Trophoblast cell (in vitro differentiated cells and primary cell): ENCODE measurements at regions not wholly inside any gene's neighbourhood (a gene's known extent, or its start where the extent isn't known, plus 50 kb on each side); places are given as distances from the start of the nearest gene placed in this dataset.
"Not testable (repeated sequence)": the region's sequence is repeated elsewhere in the genome, so short reads cannot be mapped to it uniquely, and the experiment has no call there.

Experiments
- DNase-seq, 2 donors: peaks; one replicate each; pipeline ENCODE4 v3.0.0-alpha.2; 2016
- H2AFZ ChIP-seq: 2 replicates; pipeline ENCODE4 v1.6.1; 2013; ENCODE audit warnings: low read length, moderate library complexity, mild to moderate bottlenecking; ENCODE audit not compliant: insufficient read depth, poor library complexity
- H2AK5ac ChIP-seq: 2 replicates; pipeline ENCODE4 v1.6.1; 2013; ENCODE audit warnings: mild to moderate bottlenecking, low read length
- H2BK120ac ChIP-seq: 2 replicates; pipeline ENCODE4 v1.6.1; 2013; ENCODE audit warnings: low read length, mild to moderate bottlenecking, moderate library complexity; ENCODE audit not compliant: insufficient read depth, poor library complexity
- H2BK12ac ChIP-seq: 2 replicates; pipeline ENCODE4 v1.6.1; 2013; ENCODE audit warnings: mild to moderate bottlenecking, low read length, moderate library complexity
- H2BK5ac ChIP-seq: 2 replicates; pipeline ENCODE4 v1.6.1; 2013; ENCODE audit warnings: low read length, low read depth, moderate library complexity, mild to moderate bottlenecking; ENCODE audit not compliant: poor library complexity
- H3K14ac ChIP-seq: 2 replicates; pipeline ENCODE4 v1.6.1; 2013; ENCODE audit warnings: mild to moderate bottlenecking, low read length
- H3K18ac ChIP-seq: 2 replicates; pipeline ENCODE4 v1.6.1; 2013; ENCODE audit warnings: mild to moderate bottlenecking, low read length
- H3K23ac ChIP-seq: 2 replicates; pipeline ENCODE4 v1.6.1; 2013; ENCODE audit warnings: low read length
- H3K27ac ChIP-seq: 2 replicates; pipeline ENCODE4 v1.5.1; 2013; ENCODE audit warnings: low read depth, mild to moderate bottlenecking, inconsistent platforms, low read length, moderate library complexity
- H3K27me3 ChIP-seq: 2 replicates; pipeline ENCODE4 v1.6.1; 2013; ENCODE audit warnings: inconsistent platforms, mild to moderate bottlenecking, low read length, moderate library complexity; ENCODE audit not compliant: insufficient read depth
- H3K36me3 ChIP-seq, 2 experiments: 1 replicate in 1 of 2; 2 replicates in 1 of 2; pipeline ENCODE4 v1.6.1; 2013; ENCODE audit warnings: low read length in 2 of 2, mild to moderate bottlenecking in 2 of 2, moderate library complexity in 1 of 2; ENCODE audit not compliant: insufficient read depth in 2 of 2, control insufficient read depth in 1 of 2
- H3K4ac ChIP-seq: 2 replicates; pipeline ENCODE4 v1.6.1; 2013; ENCODE audit warnings: low read depth, mild to moderate bottlenecking, low read length, moderate library complexity
- H3K4me1 ChIP-seq, 2 experiments: 1 replicate in 1 of 2; 2 replicates in 1 of 2; pipeline ENCODE4 v1.6.1; 2013; ENCODE audit warnings: low read length in 2 of 2, mild to moderate bottlenecking in 2 of 2, moderate library complexity in 1 of 2; ENCODE audit not compliant: insufficient read depth in 2 of 2, control insufficient read depth in 1 of 2
- H3K4me2 ChIP-seq: 2 replicates; pipeline ENCODE4 v1.6.1; 2013; ENCODE audit warnings: inconsistent platforms, mild to moderate bottlenecking, low read length, moderate library complexity
- H3K4me3 ChIP-seq: 2 replicates; pipeline ENCODE4 v1.5.1; 2013; ENCODE audit warnings: mild to moderate bottlenecking, low read depth, low read length, inconsistent platforms
- H3K79me1 ChIP-seq: one replicate; pipeline ENCODE4 v1.6.1; 2013; ENCODE audit warnings: low read length
- H3K79me2 ChIP-seq: 2 replicates; pipeline ENCODE4 v1.6.1; 2013; ENCODE audit warnings: low read length, mild to moderate bottlenecking; ENCODE audit not compliant: control insufficient read depth, insufficient read depth, poor library complexity
- H3K9ac ChIP-seq: 2 replicates; pipeline ENCODE4 v1.6.1; 2013; ENCODE audit warnings: mild to moderate bottlenecking, low read length
- H3K9me3 ChIP-seq: 2 replicates; pipeline ENCODE4 v1.6.1; 2013; ENCODE audit warnings: low read depth, mild to moderate bottlenecking, control low read depth, inconsistent platforms, low read length; ENCODE audit not compliant: insufficient read depth
- H4K12ac ChIP-seq: 2 replicates; pipeline ENCODE4 v1.6.1; 2013; ENCODE audit warnings: low read depth, mild to moderate bottlenecking, low read length, moderate library complexity
- H4K8ac ChIP-seq: 2 replicates; pipeline ENCODE4 v1.6.1; 2013; ENCODE audit warnings: low read depth, mild to moderate bottlenecking, low read length, moderate library complexity
- H4K91ac ChIP-seq: one replicate; pipeline ENCODE4 v1.6.1; 2013; ENCODE audit warnings: low read depth, mild to moderate bottlenecking, low read length, moderate library complexity
- WGBS: extraction: QIAGEN DNeasy Blood & Tissue Kit; methylation state at CpG from one replicate; pipeline ENCODE4 v1.1.7; 2013; ENCODE audit warnings: missing lambda C conversion rate; ENCODE audit not compliant: insufficient read length, insufficient coverage; ENCODE audit errors: extremely low coverage; 5-methylcytosine and 5-hydroxymethylcytosine counted together

DNA sequence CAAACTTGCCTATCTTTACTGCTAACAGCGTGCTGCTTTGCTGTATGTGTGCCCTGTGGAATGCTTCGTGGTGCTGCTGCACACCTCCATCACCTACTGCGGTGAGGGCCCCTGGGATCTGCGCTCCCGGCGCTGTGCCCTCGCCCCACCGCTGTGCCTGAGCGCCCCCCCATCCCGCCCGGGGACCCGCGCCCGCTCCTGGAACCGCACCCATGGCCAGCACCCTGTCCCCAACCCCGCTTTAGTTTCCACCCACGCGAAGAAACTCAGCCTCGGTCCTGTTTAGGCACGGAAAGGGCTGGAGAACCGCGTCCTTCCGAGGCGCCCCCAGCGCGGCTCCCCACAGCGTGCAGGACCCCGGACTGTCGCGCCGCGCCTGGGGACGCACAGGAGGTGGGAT lies 373.4 kb downstream of the GOLGA6L6 start:
- H3K27me3 ChIP-seq, H3K4ac ChIP-seq, H2AFZ ChIP-seq, H3K18ac ChIP-seq, H3K36me3 ChIP-seq, H3K9ac ChIP-seq, H2BK12ac ChIP-seq, H3K23ac ChIP-seq, H2BK5ac ChIP-seq, H3K79me1 ChIP-seq, H2AK5ac ChIP-seq, H4K8ac ChIP-seq, H3K14ac ChIP-seq, H4K91ac ChIP-seq, DNase-seq, H4K12ac ChIP-seq, H3K4me2 ChIP-seq, H3K79me2 ChIP-seq, H3K9me3 ChIP-seq, H3K4me1 ChIP-seq, H3K4me3 ChIP-seq, H3K27ac ChIP-seq, H2BK120ac ChIP-seq: not testable (repeated sequence)
- no CpG with 5 or more reads among the region's 33 CpGs for WGBS

- not testable (repeated sequence) for DNase-seq, H4K12ac ChIP-seq, H3K79me1 ChIP-seq, H2AFZ ChIP-seq, H4K8ac ChIP-seq, H3K4me3 ChIP-seq, H4K91ac ChIP-seq, H3K4ac ChIP-seq, H3K36me3 ChIP-seq, H3K9me3 ChIP-seq, H2BK5ac ChIP-seq, H3K79me2 ChIP-seq, H3K4me2 ChIP-seq, H2BK120ac ChIP-seq, H3K9ac ChIP-seq, H3K4me1 ChIP-seq, H2AK5ac ChIP-seq, H2BK12ac ChIP-seq, H3K18ac ChIP-seq, H3K23ac ChIP-seq, H3K14ac ChIP-seq, H3K27me3 ChIP-seq, H3K27ac ChIP-seq
- WGBS = no CpG with 5 or more reads among the region's 9 CpGs
These were observed 388.1 kb downstream of the GOLGA6L6 start for GRCh38 chr15:20153528-20153927.

DNA sequence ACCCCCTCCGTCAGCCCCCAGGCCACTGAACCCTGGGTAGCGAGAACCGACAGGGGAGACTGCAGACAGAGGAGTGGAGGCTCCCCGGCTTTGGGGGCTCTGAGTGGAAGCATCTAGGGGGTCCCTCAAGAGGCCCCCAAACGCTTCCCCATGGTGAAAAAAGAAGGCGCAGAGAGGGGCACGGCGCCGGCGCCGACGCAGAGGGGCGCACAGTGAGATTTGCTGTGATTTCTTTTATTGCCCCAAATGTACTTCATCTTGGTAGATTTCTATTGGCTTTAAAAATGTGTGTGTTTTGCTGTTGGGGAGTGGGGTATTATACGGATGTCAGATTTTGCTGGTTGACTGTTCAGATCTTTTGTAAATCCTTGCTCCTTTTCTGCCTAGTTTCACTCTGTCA lies 392.9 kb downstream of the GOLGA6L6 start:
- not testable (repeated sequence) for H2AFZ ChIP-seq, H2BK12ac ChIP-seq, H3K27me3 ChIP-seq, H3K9ac ChIP-seq, H3K27ac ChIP-seq, H3K4me3 ChIP-seq, H3K36me3 ChIP-seq, H4K12ac ChIP-seq, H3K79me1 ChIP-seq, H2BK5ac ChIP-seq, H3K4me1 ChIP-seq, H4K91ac ChIP-seq, H3K9me3 ChIP-seq, H3K4ac ChIP-seq, DNase-seq, H3K23ac ChIP-seq, H3K18ac ChIP-seq, H3K79me2 ChIP-seq, H3K4me2 ChIP-seq, H2BK120ac ChIP-seq, H4K8ac ChIP-seq, H3K14ac ChIP-seq, H2AK5ac ChIP-seq
- WGBS = no CpG with 5 or more reads among the region's 14 CpGs

- not testable (repeated sequence) for H3K4ac ChIP-seq, H2BK12ac ChIP-seq, H2AFZ ChIP-seq, H2BK5ac ChIP-seq, H3K18ac ChIP-seq, H3K4me2 ChIP-seq, H3K27ac ChIP-seq, H4K91ac ChIP-seq, H3K9ac ChIP-seq, H3K36me3 ChIP-seq, H2AK5ac ChIP-seq, H3K9me3 ChIP-seq, H3K79me2 ChIP-seq, H3K14ac ChIP-seq, H2BK120ac ChIP-seq, H3K4me1 ChIP-seq, H4K8ac ChIP-seq, H3K23ac ChIP-seq, H3K27me3 ChIP-seq, H3K4me3 ChIP-seq, H4K12ac ChIP-seq, H3K79me1 ChIP-seq
- WGBS = no CpG with 5 or more reads among the region's 73 CpGs
- peak in 1 of 2 donors; percentile 1 for DNase-seq
These were observed 393.6 kb downstream of the GOLGA6L6 start for GRCh38 chr15:20148008-20148407.
